Lung (tissue), 11 donors: ENCODE measurements at regions not wholly inside any gene's neighbourhood (a gene's known extent, or its start where the extent isn't known, plus 50 kb on each side); places are given as distances from the start of the nearest gene placed in this dataset.

Experiments used
- ATAC-seq: fragments of 200-7000 bp; cut with Tn5 transposase; one replicate; pipeline ENCODE4 v1.9.1; 2020; ENCODE audit warnings: moderate number of reproducible peaks; ENCODE audit not compliant: insufficient read depth, low FRiP score
- DNase-seq, 3 donors: peaks; one replicate each; pipeline ENCODE4 v3.0.0-alpha.2; 2013 to 2017
- H3K27ac ChIP-seq, 2 donors: one replicate each; pipeline ENCODE4 v1.5.1; 2013; ENCODE audit warnings: mild to moderate bottlenecking in 2 of 2, moderate library complexity in 2 of 2, control low read depth in 1 of 2, inconsistent platforms in 1 of 2, low read depth in 1 of 2, low read length in 1 of 2
- H3K27me3 ChIP-seq, 3 donors: one replicate each; pipeline ENCODE4 v1.5.1; 2013; ENCODE audit warnings: low read length in 2 of 3; ENCODE audit not compliant: control insufficient read depth in 3 of 3, insufficient read depth in 3 of 3
- H3K36me3 ChIP-seq, 4 donors: one replicate each; pipeline ENCODE4 v1.5.1; 2013; ENCODE audit warnings: low read length in 4 of 4, mild to moderate bottlenecking in 1 of 4, moderate library complexity in 1 of 4; ENCODE audit not compliant: control insufficient read depth in 4 of 4, insufficient read depth in 4 of 4
- H3K4me1 ChIP-seq, 5 donors: one replicate each; pipeline ENCODE4 v1.5.1; 2013; ENCODE audit warnings: low read length in 5 of 5, mild to moderate bottlenecking in 2 of 5, moderate library complexity in 1 of 5; ENCODE audit not compliant: control insufficient read depth in 5 of 5, insufficient read depth in 5 of 5
- H3K4me3 ChIP-seq: one replicate; pipeline ENCODE4 v1.5.1; 2013; ENCODE audit warnings: mild to moderate bottlenecking, control low read depth, moderate library complexity
- H3K9ac ChIP-seq, 2 donors: one replicate each; pipeline ENCODE4 v1.5.1; 2013; ENCODE audit warnings: low read length in 2 of 2, control low read depth in 1 of 2; ENCODE audit not compliant: insufficient read depth in 1 of 2
- H3K9me3 ChIP-seq, 4 donors: one replicate each; pipeline ENCODE4 v1.5.1; 2013; ENCODE audit warnings: low read length in 3 of 4, mild to moderate bottlenecking in 1 of 4, moderate library complexity in 1 of 4; ENCODE audit not compliant: control insufficient read depth in 4 of 4, insufficient read depth in 3 of 4
- WGBS, 2 donors: extraction: QIAGEN DNeasy Blood & Tissue Kit; methylation state at CpG; one replicate each; pipeline ENCODE4 v1.1.7; 2013; 5-methylcytosine and 5-hydroxymethylcytosine counted together
- TF ChIP-seq, protein P1 (sequence below): IDR thresholded peaks from 2 replicates; pipeline ENCODE4 v1.5.1; 2012; ENCODE audit warnings: mild to moderate bottlenecking; ENCODE audit errors: control extremely low read depth, extremely low read depth
- donor health status: control.
- donor health status: control.
- donor health status: Bipolar disorder and iron deficiency.
- donor health status: healthy.
- donor health status: DM: yes; HTN: yes; CAD: no.

DNA sequence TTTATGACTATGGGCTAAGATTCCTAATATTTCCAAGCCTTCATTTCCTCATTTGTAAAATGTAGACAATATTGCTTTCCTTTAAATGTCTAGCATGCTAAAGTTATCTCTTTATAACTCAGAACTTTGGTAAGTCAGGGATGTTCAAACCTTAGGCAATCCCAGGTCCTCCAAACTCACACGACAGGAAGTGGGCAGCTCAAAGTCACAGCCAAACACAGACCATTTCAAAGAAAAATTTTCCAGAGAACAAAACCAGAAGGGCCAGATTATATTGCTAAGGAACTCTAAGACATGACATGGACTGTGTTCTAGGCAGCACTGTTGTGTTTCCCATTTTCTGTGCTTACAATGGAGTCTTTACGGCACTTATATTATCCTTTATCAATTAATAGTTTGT, 87.8 kb upstream of the DYNC1I1 start:
- 84 to 87% methylated on average over 2 of the region's 2 CpGs for WGBS, 2 donors
- no peak overlapping the region for H3K27ac ChIP-seq
- TF ChIP-seq, protein P1, sequence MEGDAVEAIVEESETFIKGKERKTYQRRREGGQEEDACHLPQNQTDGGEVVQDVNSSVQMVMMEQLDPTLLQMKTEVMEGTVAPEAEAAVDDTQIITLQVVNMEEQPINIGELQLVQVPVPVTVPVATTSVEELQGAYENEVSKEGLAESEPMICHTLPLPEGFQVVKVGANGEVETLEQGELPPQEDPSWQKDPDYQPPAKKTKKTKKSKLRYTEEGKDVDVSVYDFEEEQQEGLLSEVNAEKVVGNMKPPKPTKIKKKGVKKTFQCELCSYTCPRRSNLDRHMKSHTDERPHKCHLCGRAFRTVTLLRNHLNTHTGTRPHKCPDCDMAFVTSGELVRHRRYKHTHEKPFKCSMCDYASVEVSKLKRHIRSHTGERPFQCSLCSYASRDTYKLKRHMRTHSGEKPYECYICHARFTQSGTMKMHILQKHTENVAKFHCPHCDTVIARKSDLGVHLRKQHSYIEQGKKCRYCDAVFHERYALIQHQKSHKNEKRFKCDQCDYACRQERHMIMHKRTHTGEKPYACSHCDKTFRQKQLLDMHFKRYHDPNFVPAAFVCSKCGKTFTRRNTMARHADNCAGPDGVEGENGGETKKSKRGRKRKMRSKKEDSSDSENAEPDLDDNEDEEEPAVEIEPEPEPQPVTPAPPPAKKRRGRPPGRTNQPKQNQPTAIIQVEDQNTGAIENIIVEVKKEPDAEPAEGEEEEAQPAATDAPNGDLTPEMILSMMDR = no peak
- ATAC-seq (no peak), DNase-seq (no peak)
- H3K27me3 ChIP-seq = no peaks in the 10 kb centered on the region
- H3K9me3 ChIP-seq = no peaks in the 10 kb centered on the region
- H3K4me3 ChIP-seq = no peak overlapping the region
- H3K9ac ChIP-seq = no peak overlapping the region
- no peaks in the 10 kb centered on the region for H3K36me3 ChIP-seq
- peaks cover 0 to 6% (median 0%) of the 10 kb centered on the region in 5 donors for H3K4me1 ChIP-seq

DNA sequence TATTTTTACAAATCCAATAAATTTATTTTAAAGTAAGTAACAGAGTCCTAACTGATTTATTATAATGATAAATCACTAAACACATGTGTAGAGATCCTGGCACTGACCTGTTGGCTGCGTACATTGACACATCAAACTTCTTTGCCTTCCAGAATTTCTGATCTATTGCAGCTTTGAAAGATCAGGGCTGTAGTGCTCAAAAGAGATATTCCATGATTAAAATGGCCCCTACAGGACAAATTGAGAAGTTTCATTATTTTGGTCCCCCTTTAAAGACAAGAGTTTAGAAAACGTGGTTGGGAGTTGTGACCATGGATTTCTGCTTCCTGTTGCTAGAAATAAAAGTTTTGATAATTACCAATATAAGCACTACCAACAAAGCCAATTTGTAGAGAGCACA, 87.7 kb upstream of the PDK4 start:
- no peaks in the 10 kb centered on the region for H3K27me3 ChIP-seq
- no peaks in the 10 kb centered on the region for H3K36me3 ChIP-seq
- DNase-seq = peak in 2 of 3 donors; percentile 69 to 74
- no peak overlapping the region for H3K27ac ChIP-seq
- TF ChIP-seq, protein P1 = peak; percentile 46
- ATAC-seq = no peak
- H3K9me3 ChIP-seq = no peaks in the 10 kb centered on the region
- H3K4me1 ChIP-seq = peaks cover 0 to 4% (median 0%) of the 10 kb centered on the region in 5 donors
- H3K9ac ChIP-seq = no peak overlapping the region
- 16 to 44% methylated on average over 2 of the region's 2 CpGs for WGBS, 2 donors
- no peak overlapping the region for H3K4me3 ChIP-seq

DNA sequence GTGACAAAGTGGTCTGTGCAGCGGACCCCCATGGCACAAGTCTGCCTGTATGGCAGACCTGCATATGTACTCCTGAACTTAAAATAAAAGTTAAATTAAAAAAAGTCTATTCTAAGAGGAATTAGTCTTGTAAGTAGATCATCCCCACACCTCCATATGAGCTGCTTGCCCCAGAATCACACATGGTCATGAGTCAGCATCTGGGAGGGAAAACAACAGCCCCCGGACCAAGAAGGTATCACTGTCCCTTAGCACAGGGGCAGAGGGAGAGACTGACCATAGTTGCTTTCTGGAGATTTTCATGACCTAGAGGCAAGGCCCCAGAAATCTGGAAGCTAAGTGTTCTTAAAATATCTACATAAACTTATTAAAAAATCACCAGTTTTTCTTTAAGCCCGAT, 86.6 kb upstream of the PDK4 start:
- no peak overlapping the region for H3K9ac ChIP-seq
- H3K9me3 ChIP-seq = no peaks in the 10 kb centered on the region
- TF ChIP-seq, protein P1 = no peak
- 57 to 69% methylated on average over 3 of the region's 3 CpGs for WGBS, 2 donors
- no peak for ATAC-seq
- H3K27me3 ChIP-seq = no peaks in the 10 kb centered on the region
- no peaks in the 10 kb centered on the region for H3K36me3 ChIP-seq
- H3K27ac ChIP-seq = no peak overlapping the region
- no peak for DNase-seq
- H3K4me3 ChIP-seq = no peak overlapping the region
- H3K4me1 ChIP-seq = no peaks in the 10 kb centered on the region

DNA sequence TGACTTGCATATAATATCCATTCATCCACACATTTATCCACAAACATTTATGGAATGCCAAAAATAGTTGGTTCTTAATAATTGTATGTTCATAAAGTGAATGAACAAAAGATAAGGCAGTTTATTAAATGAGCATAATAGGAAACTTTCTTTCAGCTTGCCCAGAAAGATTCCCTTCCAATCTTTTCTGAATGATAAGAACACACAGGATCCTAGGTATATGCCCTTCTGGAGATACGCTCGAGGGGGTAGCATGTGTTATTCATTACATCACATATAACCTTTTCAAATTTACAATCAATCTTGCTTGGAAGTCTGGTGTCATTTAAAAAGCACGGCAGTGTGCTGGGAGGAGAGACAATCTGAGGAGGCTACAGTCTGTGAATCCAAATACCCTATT, 80.4 kb upstream of the PDK4 start:
- Histone ChIP-seq H3K36me3 (no peaks in the 10 kb centered on the region), H3K9ac (no peak overlapping the region), H3K27me3 (no peaks in the 10 kb centered on the region), H3K9me3 (no peaks in the 10 kb centered on the region), H3K27ac (no peak overlapping the region), H3K4me1 (no peaks in the 10 kb centered on the region), H3K4me3 (no peak overlapping the region)
- ATAC-seq (no peak), DNase-seq (no peak)
- 78 to 89% methylated on average over 3 of the region's 3 CpGs for WGBS, 2 donors
- TF ChIP-seq, protein P1 = no peak
